Endothelial cell of umbilical vein (primary cell): ENCODE measurements at regions not wholly inside any gene's neighbourhood (a gene's known extent, or its start where the extent isn't known, plus 50 kb on each side); places are given as distances from the start of the nearest gene placed in this dataset.

Experiments
- BruUV-seq: library from RNA; stranded (reverse); fragments of 400-500 nt; replicated peaks from 2 replicates; lab custom pipeline; 2021; lab: Mats Ljungman, UMichigan
- CTCF ChIA-PET: fragments of 300-600, 350-600 bp; sonication (Branson Sonifier 250); formaldehyde crosslinking; loops from one replicate; lab custom pipeline; 2021; ENCODE audit warnings: antibody characterized with exemption, inconsistent platforms; lab: Charles Lee
- POLR2A ChIA-PET: fragments of 300-600, 350-600 bp; sonication (Branson Sonifier 250); formaldehyde crosslinking; loops from one replicate; lab custom pipeline; 2021; ENCODE audit warnings: antibody characterized with exemption, inconsistent platforms; lab: Charles Lee
- DNase-seq: peaks from one replicate; pipeline ENCODE4 v3.0.0-alpha.2; 2011; ENCODE audit warnings: low read depth, low spot score
- FAIRE-seq: peaks from 2 replicates; lab custom pipeline; 2011; peaks lifted over from hg19 to GRCh38; lab: Jason Lieb, UNC
- H2AFZ ChIP-seq: 2 replicates; pipeline ENCODE4 v1.6.0; 2012; ENCODE audit warnings: low read depth, low read length, control low read depth, inconsistent platforms
- H3K27ac ChIP-seq: 2 replicates; pipeline ENCODE4 v1.5.1; 2011; ENCODE audit warnings: low read depth, mild to moderate bottlenecking, control low read depth, low read length, moderate library complexity; ENCODE audit not compliant: insufficient read depth
- H3K27me3 ChIP-seq, 2 experiments: 2 replicates each; pipeline versions ENCODE4 v1.6.0 to v1.6.1; 2011; ENCODE audit warnings: low read length in 2 of 2, mixed read lengths in 1 of 2; ENCODE audit not compliant: control insufficient read depth in 2 of 2, insufficient read depth in 2 of 2
- H3K36me3 ChIP-seq, 2 experiments: 2 replicates in 1 of 2; 3 replicates in 1 of 2; pipeline ENCODE4 v1.5.1; 2011; ENCODE audit warnings: low read length in 2 of 2, mild to moderate bottlenecking in 1 of 2, moderate library complexity in 1 of 2; ENCODE audit not compliant: control insufficient read depth in 2 of 2, insufficient read depth in 2 of 2; ENCODE audit errors: extremely low read depth in 1 of 2
- H3K4me1 ChIP-seq: 3 replicates; pipeline ENCODE4 v1.5.1; 2011; ENCODE audit warnings: mild to moderate bottlenecking, low read length; ENCODE audit not compliant: control insufficient read depth, insufficient read depth; ENCODE audit errors: extremely low read depth
- H3K4me2 ChIP-seq: 2 replicates; pipeline ENCODE4 v1.6.1; 2011; ENCODE audit warnings: low read length, control low read depth, mixed read lengths; ENCODE audit not compliant: insufficient read depth
- H3K4me3 ChIP-seq, 3 experiments: fragments of 200-600 bp in 1 of 3; sonication (generic), shearing (Covaris generic) in 1 of 3; replicated peaks in 1 of 3; 2 replicates each; pipeline ENCODE4 v1.5.1; 2011 to 2016; ENCODE audit warnings: control low read depth in 3 of 3, low read length in 3 of 3, mild to moderate bottlenecking in 2 of 3, inconsistent platforms in 1 of 3, low read depth in 1 of 3, moderate library complexity in 1 of 3; ENCODE audit not compliant: insufficient read depth in 1 of 3
- H3K79me2 ChIP-seq: 2 replicates; pipeline ENCODE4 v1.6.0; 2012; ENCODE audit warnings: low read length, inconsistent platforms; ENCODE audit not compliant: control insufficient read depth, insufficient read depth
- H3K9ac ChIP-seq: replicated peaks from 2 replicates; pipeline ENCODE3; 2011; ENCODE audit warnings: low read length, control low read depth; ENCODE audit not compliant: insufficient read depth; ENCODE audit errors: extremely low read depth
- H3K9me1 ChIP-seq: replicated peaks from 3 replicates; pipeline ENCODE4 v1.6.0; 2011; ENCODE audit warnings: mild to moderate bottlenecking, low read length; ENCODE audit not compliant: control insufficient read depth, insufficient read depth; ENCODE audit errors: extremely low read depth
- H3K9me3 ChIP-seq: replicated peaks from 2 replicates; pipeline ENCODE4 v1.5.1; 2012; ENCODE audit warnings: low read length, inconsistent platforms; ENCODE audit not compliant: control insufficient read depth, insufficient read depth
- H4K20me1 ChIP-seq: replicated peaks from 2 replicates; pipeline ENCODE3; 2011; ENCODE audit warnings: mild to moderate bottlenecking, low read length; ENCODE audit not compliant: control insufficient read depth, insufficient read depth; ENCODE audit errors: extremely low read depth
- CTCF ChIP-seq, 2 donors: IDR thresholded peaks; 1 replicate in 1 of 2; 2 replicates in 1 of 2; pipeline ENCODE4 v1.5.1; 2011; ENCODE audit warnings: low read length in 2 of 2, mild to moderate bottlenecking in 2 of 2, moderate library complexity in 2 of 2, control low read depth in 1 of 2, inconsistent platforms in 1 of 2, low read depth in 1 of 2; ENCODE audit not compliant: insufficient read depth in 1 of 2; ENCODE audit errors: extremely low read depth in 1 of 2
- EZH2 ChIP-seq: IDR thresholded peaks from 2 replicates; pipeline ENCODE4 v1.6.1; 2012; ENCODE audit warnings: borderline replicate concordance, low read depth, mild to moderate bottlenecking, moderate library complexity, low read length, inconsistent platforms; ENCODE audit not compliant: severe bottlenecking
- FOS ChIP-seq: IDR thresholded peaks from 2 replicates; pipeline ENCODE4 v1.6.1; 2011; ENCODE audit warnings: mild to moderate bottlenecking, low read length, moderate library complexity, borderline replicate concordance; ENCODE audit not compliant: insufficient read depth
- GATA2 ChIP-seq: IDR thresholded peaks from 2 replicates; pipeline ENCODE4 v1.7.0; 2011; ENCODE audit warnings: low read depth, mild to moderate bottlenecking, moderate library complexity, mixed read lengths, low read length; ENCODE audit not compliant: insufficient read length, insufficient read depth
- JUN ChIP-seq: IDR thresholded peaks from 2 replicates; pipeline ENCODE4 v1.6.1; 2011; ENCODE audit warnings: borderline replicate concordance, low read depth; ENCODE audit not compliant: insufficient read length, insufficient read depth
- MAX ChIP-seq: IDR thresholded peaks from 2 replicates; pipeline ENCODE4 v1.6.1; 2011; ENCODE audit not compliant: insufficient read depth, insufficient read length
- MYC ChIP-seq: IDR thresholded peaks from one replicate; pipeline ENCODE4 v1.6.1; 2011; ENCODE audit warnings: mild to moderate bottlenecking, low read depth, low read length
- POLR2A ChIP-seq: IDR thresholded peaks from 2 replicates; pipeline ENCODE4 v1.6.1; 2012; ENCODE audit warnings: low read depth, mild to moderate bottlenecking, control low read depth, low read length
- POLR2AphosphoS5 ChIP-seq: IDR thresholded peaks from 2 replicates; pipeline ENCODE4 v1.6.1; 2012; ENCODE audit warnings: low read depth, mild to moderate bottlenecking, control low read depth, low read length, moderate library complexity; ENCODE audit not compliant: insufficient read depth
- dilution Hi-C: fragments of 300-500 bp; cut with MboI; formaldehyde crosslinking; loops from one replicate; pipeline ENCODE4 v1.15.0; 2019; ENCODE audit warnings: low sequenced_read_pairs; ENCODE audit not compliant: extremely low pct_ligation_motif_present
- intact Hi-C: fragments of 100-400 bp; cut with micrococcal nuclease; formaldehyde crosslinking; loops from one replicate; pipeline ENCODE4 v1.10.0; 2022

- FAIRE-seq, result no peak
- no peak overlapping the region for H3K27ac ChIP-seq
- no peaks in the 10 kb centered on the region for H3K36me3 ChIP-seq
- ChIA-PET POLR2A (no interaction called here), CTCF (interaction anchor here (0.6 to 4.1 kb wide), 15 partner anchors 34 to 291 kb away, joined by 3 to 38 read pairs (median 5); partner anchors contain the start of gene FOXO3)
- dilution Hi-C loops, result no loop called here
- H3K9me1 ChIP-seq, result no peaks in the 10 kb centered on the region
- TF ChIP-seq GATA2 (no peak), FOS (no peak), POLR2AphosphoS5 (no peak), MYC (no peak)
- no TSS peak for BruUV-seq
- H3K9ac ChIP-seq, result no peak overlapping the region
- peak overlapping the region in 2 of 3 experiments; percentile 60 to 79 for H3K4me3 ChIP-seq
- peak overlapping the region; percentile 93 for H3K4me2 ChIP-seq
- peaks cover 18% of the 10 kb centered on the region for H3K4me1 ChIP-seq
- H3K9me3 ChIP-seq, result no peaks in the 10 kb centered on the region
- intact Hi-C loops, result loop anchor here (1.0 to 2.0 kb wide), 5 partner anchors 54 to 292 kb away; no protein-coding TSS in a partner anchor
- no peaks in the 10 kb centered on the region for H3K79me2 ChIP-seq
- DNase-seq, result no peak
- H4K20me1 ChIP-seq, result no peaks in the 10 kb centered on the region
- no peaks in the 10 kb centered on the region for H3K27me3 ChIP-seq
- no peak overlapping the region for H2AFZ ChIP-seq
Observed at GRCh38 chr6:108781419-108782100, 66.7 kb upstream of the ARMC2 start.

- Histone ChIP-seq H3K9me3 (no peaks in the 10 kb centered on the region), H3K4me3 (peak overlapping the region; percentile 56 to 79 (median 60)), H3K4me2 (peak overlapping the region; percentile 93), H3K36me3 (no peaks in the 10 kb centered on the region), H2AFZ (peak overlapping the region; percentile 89), H3K27ac (no peak overlapping the region), H3K9me1 (no peaks in the 10 kb centered on the region), H4K20me1 (no peaks in the 10 kb centered on the region), H3K9ac (peak overlapping the region; percentile 42), H3K79me2 (no peaks in the 10 kb centered on the region), H3K27me3 (no peaks in the 10 kb centered on the region), H3K4me1 (peaks cover 18% of the 10 kb centered on the region)
- peak; percentile 88 for DNase-seq
- CTCF ChIA-PET, result interaction anchor here (0.6 to 4.1 kb wide), 23 partner anchors 14 to 290 kb away, joined by 3 to 38 read pairs (median 4); partner anchors contain the start of gene FOXO3
- peak; percentile 83 for FAIRE-seq
- no TSS peak for BruUV-seq
- dilution Hi-C loops (no loop called here), intact Hi-C loops (loop anchor here (1.0 to 2.0 kb wide), 5 partner anchors 53 to 291 kb away; no protein-coding TSS in a partner anchor)
- TF ChIP-seq POLR2AphosphoS5, result no peak
- TF ChIP-seq POLR2A, result no peak
- no peak for TF ChIP-seq EZH2
- TF ChIP-seq MAX, result peak; percentile 75
- peak; percentile 92 for TF ChIP-seq MYC
- TF ChIP-seq GATA2, result peak; percentile 41
- TF ChIP-seq JUN, result no peak
- TF ChIP-seq CTCF (IDR thresholded peaks at IDR 0.05; ENCODE audit: extremely low read depth in 1 of 2, insufficient read depth in 1 of 2, low read depth in 1 of 2, low read length in 2 of 2), result peak; percentile 72 to 85
- peak; percentile 57 for TF ChIP-seq FOS
- POLR2A ChIA-PET, result no interaction called here
Observed at GRCh38 chr6:108782179-108783041, 65.8 kb upstream of the ARMC2 start.
